ENCODE measurements at regions not wholly inside any gene's neighbourhood (a gene's known extent, or its start where the extent isn't known, plus 50 kb on each side); places are given as distances from the start of the nearest gene placed in this dataset.
A peak's percentile ranks its signal among the peaks of the same experiment; 100 is the strongest.

- no peak for DNase-seq (ENCODE audit: low read depth)
These were observed 93.4 kb upstream of the SOD1 start for GRCh38 chr21:31566064-31566463.

- DNase-seq (ENCODE audit: low read depth) = no peak
These were observed 95.1 kb upstream of the SOD1 start for GRCh38 chr21:31564439-31564838.

GRCh38 chr21:31560479-31560878, 99.0 kb upstream of the SOD1 start:
- DNase-seq (ENCODE audit: low read depth) = no peak

GRCh38 chr21:31559368-31560119, 99.9 kb upstream of the SOD1 start:
- DNase-seq (ENCODE audit: low read depth) = peak; percentile 90

- DNase-seq (ENCODE audit: low read depth) = peak; percentile 77
These were observed 100.5 kb upstream of the SOD1 start for GRCh38 chr21:31558962-31559367.

GRCh38 chr21:31558189-31558961, 101.1 kb upstream of the SOD1 start:
- DNase-seq (ENCODE audit: low read depth) = peak; percentile 26

- peak; percentile 8 for DNase-seq (ENCODE audit: low read depth)
These were observed 101.9 kb upstream of the SOD1 start for GRCh38 chr21:31557421-31558188.

- DNase-seq (ENCODE audit: low read depth) = no peak
These were observed 102.8 kb upstream of the SOD1 start for GRCh38 chr21:31556662-31557061.

- DNase-seq (ENCODE audit: low read depth) = no peak
These were observed 103.7 kb upstream of the SOD1 start for GRCh38 chr21:31555741-31556191.

- DNase-seq (ENCODE audit: low read depth) = no peak
These were observed 104.9 kb upstream of the SOD1 start for GRCh38 chr21:31554511-31555022.

GRCh38 chr21:31553926-31554325, 105.6 kb upstream of the SOD1 start:
- DNase-seq (ENCODE audit: low read depth) = no peak

GRCh38 chr21:31553461-31553860, 106.0 kb upstream of the SOD1 start:
- no peak for DNase-seq (ENCODE audit: low read depth)

GRCh38 chr21:31552826-31553225, 106.7 kb upstream of the SOD1 start:
- DNase-seq (ENCODE audit: low read depth) = no peak

- DNase-seq (ENCODE audit: low read depth) = no peak
These were observed 109.4 kb upstream of the SOD1 start for GRCh38 chr21:31550070-31550469.

- DNase-seq (ENCODE audit: low read depth) = no peak
These were observed 110.8 kb upstream of the SOD1 start for GRCh38 chr21:31548688-31549087.

- no peak for DNase-seq (ENCODE audit: low read depth)
These were observed 112.9 kb upstream of the SOD1 start for GRCh38 chr21:31546443-31547170.

- DNase-seq (ENCODE audit: low read depth) = no peak
These were observed 114.5 kb upstream of the SOD1 start for GRCh38 chr21:31545036-31545435.

GRCh38 chr21:31543191-31543590, 116.3 kb upstream of the SOD1 start:
- no peak for DNase-seq (ENCODE audit: low read depth)

- DNase-seq (ENCODE audit: low read depth) = no peak
These were observed 120.7 kb upstream of the SOD1 start for GRCh38 chr21:31538816-31539215.

GRCh38 chr21:31537872-31538576, 121.5 kb upstream of the SOD1 start:
- DNase-seq (ENCODE audit: low read depth) = no peak

GRCh38 chr21:31536138-31536537, 123.4 kb upstream of the SOD1 start:
- no peak for DNase-seq (ENCODE audit: low read depth)
